IPS DF 6.9 (cell line): ENCODE measurements at regions not wholly inside any gene's neighbourhood (a gene's known extent, or its start where the extent isn't known, plus 50 kb on each side); places are given as distances from the start of the nearest gene placed in this dataset.

Experiments
- DNase-seq: peaks from one replicate; pipeline ENCODE4 v3.0.0-alpha.2; 2013; ENCODE audit warnings: low read depth, low spot score
- H3K27ac ChIP-seq: one replicate; pipeline ENCODE4 v1.5.1; 2013; ENCODE audit warnings: low read length, control low read depth
- H3K27me3 ChIP-seq: 2 replicates; pipeline ENCODE4 v1.6.1; 2013; ENCODE audit warnings: mild to moderate bottlenecking, low read length; ENCODE audit not compliant: control insufficient read depth, insufficient read depth
- H3K36me3 ChIP-seq: 2 replicates; pipeline ENCODE4 v1.6.1; 2013; ENCODE audit warnings: low read length; ENCODE audit not compliant: control insufficient read depth, insufficient read depth
- H3K4me1 ChIP-seq: 2 replicates; pipeline ENCODE4 v1.6.1; 2013; ENCODE audit warnings: low read length; ENCODE audit not compliant: control insufficient read depth, insufficient read depth
- H3K4me3 ChIP-seq: 2 replicates; pipeline ENCODE4 v1.5.1; 2013; ENCODE audit warnings: mild to moderate bottlenecking, low read length
- H3K9me3 ChIP-seq: 2 replicates; pipeline ENCODE4 v1.6.1; 2013; ENCODE audit warnings: low read length, inconsistent platforms; ENCODE audit not compliant: control insufficient read depth, insufficient read depth
- WGBS: extraction: QIAGEN DNeasy Blood & Tissue Kit; methylation state at CpG from one replicate; pipeline ENCODE4 v1.1.7; 2013; ENCODE audit warnings: mixed read lengths, missing lambda C conversion rate; ENCODE audit not compliant: insufficient read length, insufficient coverage; 5-methylcytosine and 5-hydroxymethylcytosine counted together

- DNase-seq, result no peak
- no peaks in the 10 kb centered on the region for H3K36me3 ChIP-seq
- no peaks in the 10 kb centered on the region for H3K4me1 ChIP-seq
- H3K4me3 ChIP-seq, result no peak overlapping the region
- no peaks in the 10 kb centered on the region; the same call in 1 of the 2 replicates for H3K9me3 ChIP-seq
- no peaks in the 10 kb centered on the region for H3K27me3 ChIP-seq
- no CpG with 5 or more reads among the region's 2 CpGs for WGBS
- H3K27ac ChIP-seq, result no peak overlapping the region
Observed at GRCh38 chr14:24744641-24745040, 110.7 kb upstream of the GZMB start.

GRCh38 chr14:24741871-24742270 is 107.9 kb upstream of the GZMB start:
- DNase-seq, result no peak
- H3K4me1 ChIP-seq, result peaks cover 3% of the 10 kb centered on the region; the same call in 1 of the 2 replicates
- no peaks in the 10 kb centered on the region for H3K36me3 ChIP-seq
- no peak overlapping the region for H3K27ac ChIP-seq
- H3K27me3 ChIP-seq, result no peaks in the 10 kb centered on the region
- no peak overlapping the region for H3K4me3 ChIP-seq
- H3K9me3 ChIP-seq, result no peaks in the 10 kb centered on the region; the same call in 1 of the 2 replicates
- WGBS, result no CpG with 5 or more reads among the region's 2 CpGs

GRCh38 chr14:24735984-24736630 is 102.1 kb upstream of the GZMB start:
- DNase-seq, result no peak
- Histone ChIP-seq H3K27me3 (no peaks in the 10 kb centered on the region), H3K36me3 (no peaks in the 10 kb centered on the region), H3K4me3 (no peak overlapping the region), H3K27ac (no peak overlapping the region), H3K4me1 (peaks cover 5% of the 10 kb centered on the region), H3K9me3 (no peaks in the 10 kb centered on the region; the same call in 1 of the 2 replicates)
- no CpG with 5 or more reads among the region's 1 CpG for WGBS

GRCh38 chr14:24734917-24735500 is 101.0 kb upstream of the GZMB start:
- DNase-seq, result peak; percentile 39
- H3K27me3 ChIP-seq, result no peaks in the 10 kb centered on the region
- no peak overlapping the region for H3K27ac ChIP-seq
- no CpG with 5 or more reads among the region's 9 CpGs for WGBS
- H3K4me3 ChIP-seq, result no peak overlapping the region
- H3K36me3 ChIP-seq, result no peaks in the 10 kb centered on the region
- H3K4me1 ChIP-seq, result peaks cover 5% of the 10 kb centered on the region
- no peaks in the 10 kb centered on the region for H3K9me3 ChIP-seq

GRCh38 chr14:24726480-24726879 is 92.5 kb upstream of the GZMB start:
- no peak for DNase-seq
- WGBS, result no CpG with 5 or more reads among the region's 7 CpGs
- Histone ChIP-seq H3K27me3 (no peaks in the 10 kb centered on the region), H3K27ac (no peak overlapping the region), H3K4me1 (0 out of 2 replicates have a peak, but pooled peaks cover 1% of the 10 kb centered on the region), H3K36me3 (no peaks in the 10 kb centered on the region), H3K4me3 (no peak overlapping the region), H3K9me3 (no peaks in the 10 kb centered on the region)

GRCh38 chr14:24725311-24725710 is 91.3 kb upstream of the GZMB start:
- Histone ChIP-seq H3K4me3 (no peak overlapping the region), H3K27me3 (no peaks in the 10 kb centered on the region), H3K36me3 (no peaks in the 10 kb centered on the region), H3K4me1 (0 out of 2 replicates have a peak, but pooled peaks cover 1% of the 10 kb centered on the region), H3K27ac (no peak overlapping the region), H3K9me3 (no peaks in the 10 kb centered on the region)
- no CpG with 5 or more reads among the region's 3 CpGs for WGBS
- no peak for DNase-seq

- no peaks in the 10 kb centered on the region for H3K27me3 ChIP-seq
- no peaks in the 10 kb centered on the region for H3K9me3 ChIP-seq
- DNase-seq, result no peak
- no peak overlapping the region for H3K4me3 ChIP-seq
- no peaks in the 10 kb centered on the region for H3K36me3 ChIP-seq
- WGBS, result no CpG with 5 or more reads among the region's 3 CpGs
- 0 out of 2 replicates have a peak, but pooled peaks cover 1% of the 10 kb centered on the region for H3K4me1 ChIP-seq
- H3K27ac ChIP-seq, result no peak overlapping the region
Observed at GRCh38 chr14:24721775-24722174, 87.8 kb upstream of the GZMB start.

- H3K4me3 ChIP-seq, result no peak overlapping the region
- no peaks in the 10 kb centered on the region for H3K9me3 ChIP-seq
- H3K27me3 ChIP-seq, result no peaks in the 10 kb centered on the region
- H3K4me1 ChIP-seq, result no peaks in the 10 kb centered on the region
- DNase-seq, result no peak
- WGBS, result no CpG with 5 or more reads among the region's 2 CpGs
- no peak overlapping the region for H3K27ac ChIP-seq
- H3K36me3 ChIP-seq, result no peaks in the 10 kb centered on the region
Observed at GRCh38 chr14:24715239-24715638, 81.2 kb upstream of the GZMB start.

- no peaks in the 10 kb centered on the region for H3K9me3 ChIP-seq
- no peaks in the 10 kb centered on the region for H3K4me1 ChIP-seq
- DNase-seq, result no peak
- no peaks in the 10 kb centered on the region for H3K36me3 ChIP-seq
- H3K27me3 ChIP-seq, result no peaks in the 10 kb centered on the region
- WGBS, result no CpG with 5 or more reads among the region's 4 CpGs
- no peak overlapping the region for H3K27ac ChIP-seq
- H3K4me3 ChIP-seq, result no peak overlapping the region
Observed at GRCh38 chr14:24713404-24713803, 79.4 kb upstream of the GZMB start.

- no CpG with 5 or more reads among the region's 6 CpGs for WGBS
- H3K4me3 ChIP-seq, result no peak overlapping the region
- no peak for DNase-seq
- no peaks in the 10 kb centered on the region for H3K36me3 ChIP-seq
- H3K27ac ChIP-seq, result no peak overlapping the region
- H3K9me3 ChIP-seq, result no peaks in the 10 kb centered on the region
- no peaks in the 10 kb centered on the region for H3K27me3 ChIP-seq
- no peaks in the 10 kb centered on the region for H3K4me1 ChIP-seq
Observed at GRCh38 chr14:24712909-24713308, 78.9 kb upstream of the GZMB start.

GRCh38 chr14:24712374-24712773 is 78.4 kb upstream of the GZMB start:
- H3K9me3 ChIP-seq, result no peaks in the 10 kb centered on the region
- no peaks in the 10 kb centered on the region for H3K36me3 ChIP-seq
- H3K4me1 ChIP-seq, result no peaks in the 10 kb centered on the region
- no peak overlapping the region for H3K27ac ChIP-seq
- no peaks in the 10 kb centered on the region for H3K27me3 ChIP-seq
- no peak for DNase-seq
- H3K4me3 ChIP-seq, result no peak overlapping the region
- no CpG with 5 or more reads among the region's 1 CpG for WGBS
